IMR-90 (cell line): ENCODE measurements at regions not wholly inside any gene's neighbourhood (a gene's known extent, or its start where the extent isn't known, plus 50 kb on each side); places are given as distances from the start of the nearest gene placed in this dataset.

Source experiments
- ATAC-seq: fragments of 200-7000 bp; cut with Tn5 transposase; 2 replicates; pipeline ENCODE4 v1.9.1; 2020; ENCODE audit warnings: low read depth, mild to moderate bottlenecking, moderate library complexity
- BruUV-seq: library from RNA; stranded (reverse); fragments of 400-500 nt; replicated peaks from 2 replicates; lab custom pipeline; 2021; lab: Mats Ljungman, UMichigan
- CTCF ChIA-PET: fragments of 300-600 bp; formaldehyde crosslinking; extraction: SDS; loops from one replicate; lab custom pipeline; 2021; ENCODE audit warnings: antibody characterized with exemption; lab: Yijun Ruan, JAX
- POLR2A ChIA-PET: fragments of 300-600 bp; sonication (Branson Sonifier 250); formaldehyde crosslinking; loops from one replicate; lab custom pipeline; 2022; ENCODE audit warnings: antibody characterized with exemption; ENCODE audit not compliant: unreplicated experiment; lab: Charles Lee
- DNase-seq: peaks from one replicate; pipeline ENCODE4 v3.0.0; 2013
- H2AFZ ChIP-seq: replicated peaks from 2 replicates; pipeline ENCODE3; 2013; ENCODE audit warnings: low read length, mild to moderate bottlenecking; ENCODE audit not compliant: poor library complexity
- H2AK5ac ChIP-seq: 2 replicates; pipeline ENCODE4 v1.6.1; 2013; ENCODE audit warnings: low read depth, low read length, inconsistent platforms
- H2AK9ac ChIP-seq: replicated peaks from 2 replicates; pipeline ENCODE3; 2013; ENCODE audit warnings: mild to moderate bottlenecking, low read depth, low read length, moderate library complexity; ENCODE audit not compliant: poor library complexity
- H2BK120ac ChIP-seq: 2 replicates; pipeline ENCODE4 v1.6.1; 2013; ENCODE audit warnings: low read depth, low read length, inconsistent platforms
- H2BK15ac ChIP-seq: 3 replicates; pipeline ENCODE4 v1.6.1; 2013; ENCODE audit warnings: low read depth, low read length, inconsistent platforms
- H2BK20ac ChIP-seq: 2 replicates; pipeline ENCODE4 v1.6.1; 2013; ENCODE audit warnings: low read depth, mild to moderate bottlenecking, inconsistent platforms, low read length, moderate library complexity
- H2BK5ac ChIP-seq: 2 replicates; pipeline ENCODE4 v1.6.1; 2013; ENCODE audit warnings: mild to moderate bottlenecking, low read depth, low read length, inconsistent platforms; ENCODE audit not compliant: poor library complexity, severe bottlenecking
- H3K14ac ChIP-seq: replicated peaks from 2 replicates; pipeline ENCODE4 v1.6.1; 2013; ENCODE audit warnings: low read depth, low read length, inconsistent platforms
- H3K18ac ChIP-seq: 2 replicates; pipeline ENCODE4 v1.6.1; 2013; ENCODE audit warnings: low read depth, low read length, control low read depth
- H3K23ac ChIP-seq: 2 replicates; pipeline ENCODE4 v1.6.1; 2013; ENCODE audit warnings: low read depth, low read length, inconsistent platforms
- H3K27ac ChIP-seq: 2 replicates; pipeline ENCODE4 v1.5.1; 2013; ENCODE audit warnings: mild to moderate bottlenecking, control low read depth, low read length; ENCODE audit not compliant: insufficient read depth
- H3K27me3 ChIP-seq: 2 replicates; pipeline ENCODE4 v1.6.1; 2013; ENCODE audit warnings: low read length; ENCODE audit not compliant: control insufficient read depth, insufficient read depth
- H3K36me3 ChIP-seq: 2 replicates; pipeline ENCODE4 v1.6.1; 2013; ENCODE audit warnings: low read length, mixed read lengths; ENCODE audit not compliant: control insufficient read depth, insufficient read depth
- H3K4ac ChIP-seq: 2 replicates; pipeline ENCODE4 v1.6.1; 2013; ENCODE audit warnings: low read depth, low read length, inconsistent platforms
- H3K4me1 ChIP-seq: 2 replicates; pipeline ENCODE4 v1.6.1; 2013; ENCODE audit warnings: low read length, mixed read lengths; ENCODE audit not compliant: control insufficient read depth, insufficient read depth
- H3K4me2 ChIP-seq: 2 replicates; pipeline ENCODE4 v1.6.1; 2013; ENCODE audit warnings: low read depth, mild to moderate bottlenecking, control low read depth, low read length, moderate library complexity
- H3K4me3 ChIP-seq: 2 replicates; pipeline ENCODE4 v1.5.1; 2013; ENCODE audit warnings: low read depth, mild to moderate bottlenecking, control low read depth, low read length, moderate library complexity; ENCODE audit not compliant: insufficient read depth
- H3K56ac ChIP-seq: 2 replicates; pipeline ENCODE4 v1.6.1; 2013; ENCODE audit warnings: low read length, inconsistent platforms; ENCODE audit not compliant: insufficient read depth; ENCODE audit errors: extremely low read depth
- H3K79me1 ChIP-seq, 2 experiments: 2 replicates each; pipeline ENCODE4 v1.6.1; 2013; ENCODE audit warnings: low read length in 2 of 2, inconsistent platforms in 1 of 2, low read depth in 1 of 2
- H3K9ac ChIP-seq: 2 replicates; pipeline ENCODE4 v1.6.1; 2013; ENCODE audit warnings: low read depth, low read length, control low read depth
- H3K9me1 ChIP-seq: 2 replicates; pipeline ENCODE4 v1.6.1; 2013; ENCODE audit warnings: low read length, inconsistent platforms; ENCODE audit not compliant: insufficient read depth
- H3K9me3 ChIP-seq: 2 replicates; pipeline ENCODE4 v1.6.1; 2013; ENCODE audit warnings: low read length; ENCODE audit not compliant: control insufficient read depth, insufficient read depth
- H4K20me1 ChIP-seq: 2 replicates; pipeline ENCODE4 v1.6.1; 2013; ENCODE audit warnings: low read length, inconsistent platforms; ENCODE audit not compliant: insufficient read depth
- H4K5ac ChIP-seq: 2 replicates; pipeline ENCODE4 v1.6.1; 2013; ENCODE audit warnings: mild to moderate bottlenecking, low read depth, low read length, control low read depth
- H4K8ac ChIP-seq, 2 experiments: 2 replicates each; pipeline ENCODE4 v1.6.1; 2013; ENCODE audit warnings: low read depth in 2 of 2, low read length in 2 of 2, control low read depth in 1 of 2, inconsistent platforms in 1 of 2
- H4K91ac ChIP-seq: 2 replicates; pipeline ENCODE4 v1.6.1; 2013; ENCODE audit warnings: low read depth, low read length, inconsistent platforms; ENCODE audit not compliant: insufficient read depth
- BHLHE40 ChIP-seq: fragments of 150-350 bp; IDR thresholded peaks from 2 replicates; pipeline ENCODE4 v1.6.1; 2016; ENCODE audit warnings: mild to moderate bottlenecking, low read depth, low read length
- CEBPB ChIP-seq: IDR thresholded peaks from 2 replicates; pipeline ENCODE4 v1.6.1; 2012; ENCODE audit warnings: low read depth, low read length, improper control_type of control experiment
- CHD1 ChIP-seq: IDR thresholded peaks from 2 replicates; pipeline ENCODE4 v1.6.1; 2012; ENCODE audit warnings: low read depth, low read length, improper control_type of control experiment
- MAFK ChIP-seq: IDR thresholded peaks from 2 replicates; pipeline ENCODE4 v1.6.1; 2012; ENCODE audit warnings: low read depth, low read length, improper control_type of control experiment
- MAZ ChIP-seq: IDR thresholded peaks from 2 replicates; pipeline ENCODE4 v1.6.1; 2012; ENCODE audit warnings: low read depth, mild to moderate bottlenecking, low read length, improper control_type of control experiment, moderate library complexity, borderline replicate concordance
- MXI1 ChIP-seq: IDR thresholded peaks from 2 replicates; pipeline ENCODE4 v1.6.1; 2012; ENCODE audit warnings: low read depth, mild to moderate bottlenecking, low read length, moderate library complexity, borderline replicate concordance
- NFE2L2 ChIP-seq: fragments of 150-350 bp; IDR thresholded peaks from 2 replicates; pipeline ENCODE4 v1.6.1; 2016; ENCODE audit warnings: low read depth, mild to moderate bottlenecking, low read length
- POLR2A ChIP-seq: IDR thresholded peaks from 2 replicates; pipeline ENCODE4 v1.6.1; 2012; ENCODE audit warnings: mild to moderate bottlenecking, low read depth, low read length
- RAD21 ChIP-seq: IDR thresholded peaks from 2 replicates; pipeline ENCODE4 v1.6.1; 2012; ENCODE audit warnings: low read length, improper control_type of control experiment
- RFX5 ChIP-seq: IDR thresholded peaks from 2 replicates; pipeline ENCODE4 v1.8.0; 2012; ENCODE audit warnings: low read depth, mild to moderate bottlenecking, low read length, moderate library complexity
- SMC3 ChIP-seq: fragments of 150-350 bp; IDR thresholded peaks from 2 replicates; pipeline ENCODE4 v1.6.1; 2016; ENCODE audit warnings: low read depth, mild to moderate bottlenecking, antibody characterized with exemption, low read length, moderate library complexity
- USF2 ChIP-seq: fragments of 150-350 bp; IDR thresholded peaks from 2 replicates; pipeline ENCODE4 v1.6.1; 2017; ENCODE audit warnings: mild to moderate bottlenecking, antibody characterized with exemption, low read length, low read depth
- WGBS, 2 experiments: methylation state at CpG; one replicate each; pipeline versions ENCODE4 v1.1.5 to v1.1.7; 2013; ENCODE audit warnings: missing lambda C conversion rate in 2 of 2; ENCODE audit not compliant: insufficient read length in 1 of 2; ENCODE audit errors: extremely low coverage in 2 of 2; 5-methylcytosine and 5-hydroxymethylcytosine counted together
- dilution Hi-C: fragments of 300-500 bp; cut with HindIII; formaldehyde crosslinking; loops from one replicate; pipeline ENCODE4 v1.14.3; 2018; ENCODE audit warnings: low sequenced_read_pairs; ENCODE audit not compliant: unreplicated experiment
- in situ Hi-C: fragments of 300-500 bp; cut with MboI; formaldehyde crosslinking; loops from 3 replicates; pipeline ENCODE4 v1.14.3; 2019; ENCODE audit warnings: low sequenced_read_pairs, inconsistent platforms, mixed read lengths
- intact Hi-C: fragments of 100-400 bp; cut with micrococcal nuclease; formaldehyde crosslinking; loops from 2 replicates; pipeline ENCODE4 v1.10.0; 2022
- TF ChIP-seq, protein P1 (sequence below): fragments of 150-350 bp; IDR thresholded peaks from 2 replicates; pipeline ENCODE4 v1.6.1; 2016; ENCODE audit warnings: low read depth, mild to moderate bottlenecking, low read length, moderate library complexity, borderline replicate concordance

DNA sequence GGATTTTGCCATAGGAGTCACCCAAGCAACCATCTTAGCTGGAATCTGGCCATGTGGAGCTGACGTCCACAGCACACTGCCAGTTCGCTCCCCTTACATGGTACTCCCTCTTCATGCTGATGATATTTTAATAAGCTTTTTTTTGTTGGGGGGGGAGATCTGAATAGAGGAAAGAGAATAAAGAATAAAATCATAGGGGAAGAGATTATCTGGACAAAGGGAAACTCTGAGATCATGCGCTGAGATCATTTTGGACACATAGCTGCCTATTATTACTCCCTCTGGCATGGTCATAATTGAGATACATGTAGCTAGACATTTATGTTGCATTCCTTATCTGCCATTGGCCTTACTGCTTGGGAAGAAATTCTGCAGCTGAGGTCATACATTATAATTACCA lies 282.7 kb downstream of the HTR7 start:
- no peak overlapping the region for H2AFZ ChIP-seq
- BruUV-seq: no TSS peak

More for the DNA sequence above, 282.7 kb downstream of the HTR7 start:
- no peaks in the 10 kb centered on the region for H3K79me1 ChIP-seq
- no peak overlapping the region for H2BK20ac ChIP-seq
- peaks cover 2% of the 10 kb centered on the region for H3K27me3 ChIP-seq
- no peaks in the 10 kb centered on the region for H3K9me1 ChIP-seq
- intact Hi-C loops (no loop called here), in situ Hi-C loops (no loop called here), dilution Hi-C loops (no loop called here)
- no peak overlapping the region for H4K8ac ChIP-seq
- H4K5ac ChIP-seq: no peak overlapping the region
- no peak overlapping the region for H2AK9ac ChIP-seq
- no peak overlapping the region for H3K4me3 ChIP-seq
- no peaks in the 10 kb centered on the region for H3K36me3 ChIP-seq
- H3K14ac ChIP-seq: no peak overlapping the region
- no peaks in the 10 kb centered on the region for H3K9me3 ChIP-seq
- WGBS, 2 experiments: no CpG with 5 or more reads among the region's 3 CpGs
- no peak overlapping the region for H2AK5ac ChIP-seq
- TF ChIP-seq CEBPB: no peak
- no peak for TF ChIP-seq CHD1
- no peak for TF ChIP-seq POLR2A
- TF ChIP-seq MAFK: no peak
- TF ChIP-seq MXI1: no peak
- no peak for TF ChIP-seq NFE2L2
- TF ChIP-seq, protein P1, sequence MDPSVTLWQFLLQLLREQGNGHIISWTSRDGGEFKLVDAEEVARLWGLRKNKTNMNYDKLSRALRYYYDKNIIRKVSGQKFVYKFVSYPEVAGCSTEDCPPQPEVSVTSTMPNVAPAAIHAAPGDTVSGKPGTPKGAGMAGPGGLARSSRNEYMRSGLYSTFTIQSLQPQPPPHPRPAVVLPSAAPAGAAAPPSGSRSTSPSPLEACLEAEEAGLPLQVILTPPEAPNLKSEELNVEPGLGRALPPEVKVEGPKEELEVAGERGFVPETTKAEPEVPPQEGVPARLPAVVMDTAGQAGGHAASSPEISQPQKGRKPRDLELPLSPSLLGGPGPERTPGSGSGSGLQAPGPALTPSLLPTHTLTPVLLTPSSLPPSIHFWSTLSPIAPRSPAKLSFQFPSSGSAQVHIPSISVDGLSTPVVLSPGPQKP: no peak
- no peak for TF ChIP-seq RAD21
- no peak for TF ChIP-seq RFX5
- TF ChIP-seq BHLHE40: no peak
- no peak for TF ChIP-seq USF2
- TF ChIP-seq MAZ: no peak
- TF ChIP-seq SMC3: no peak
- no peak overlapping the region for H3K23ac ChIP-seq
- H3K4me2 ChIP-seq: no peak overlapping the region
- CTCF ChIA-PET: no interaction called here
- no peak overlapping the region for H2BK15ac ChIP-seq
- H3K27ac ChIP-seq: no peak overlapping the region
- no peaks in the 10 kb centered on the region for H4K20me1 ChIP-seq
- H3K4ac ChIP-seq: no peak overlapping the region
- no peak overlapping the region for H3K56ac ChIP-seq
- H3K4me1 ChIP-seq: peaks cover 2% of the 10 kb centered on the region; the same call in 1 of the 2 replicates
- POLR2A ChIA-PET: no interaction called here
- no peak overlapping the region for H3K18ac ChIP-seq
- ATAC-seq: no peak
- DNase-seq: no peak
- H2BK120ac ChIP-seq: no peak overlapping the region
- H3K9ac ChIP-seq: no peak overlapping the region
- no peak overlapping the region for H2BK5ac ChIP-seq
- H4K91ac ChIP-seq: no peak overlapping the region
